PC-9 (cell line): ENCODE measurements at regions not wholly inside any gene's neighbourhood (a gene's known extent, or its start where the extent isn't known, plus 50 kb on each side); places are given as distances from the start of the nearest gene placed in this dataset.

Experiments
- EZH2 ChIP-seq: fragments of 200-600 bp; sonication (generic); IDR thresholded peaks from 2 replicates; pipeline ENCODE4 v1.8.0; 2017; ENCODE audit warnings: antibody characterized with exemption, low read depth
- TF ChIP-seq, protein P1 (sequence below): fragments of 200-600 bp; sonication (generic); conservative IDR thresholded peaks from 2 replicates; pipeline ENCODE4 v1.6.1; 2017; ENCODE audit warnings: mixed run types, antibody characterized with exemption, mild to moderate bottlenecking, moderate library complexity

- TF ChIP-seq, protein P1, sequence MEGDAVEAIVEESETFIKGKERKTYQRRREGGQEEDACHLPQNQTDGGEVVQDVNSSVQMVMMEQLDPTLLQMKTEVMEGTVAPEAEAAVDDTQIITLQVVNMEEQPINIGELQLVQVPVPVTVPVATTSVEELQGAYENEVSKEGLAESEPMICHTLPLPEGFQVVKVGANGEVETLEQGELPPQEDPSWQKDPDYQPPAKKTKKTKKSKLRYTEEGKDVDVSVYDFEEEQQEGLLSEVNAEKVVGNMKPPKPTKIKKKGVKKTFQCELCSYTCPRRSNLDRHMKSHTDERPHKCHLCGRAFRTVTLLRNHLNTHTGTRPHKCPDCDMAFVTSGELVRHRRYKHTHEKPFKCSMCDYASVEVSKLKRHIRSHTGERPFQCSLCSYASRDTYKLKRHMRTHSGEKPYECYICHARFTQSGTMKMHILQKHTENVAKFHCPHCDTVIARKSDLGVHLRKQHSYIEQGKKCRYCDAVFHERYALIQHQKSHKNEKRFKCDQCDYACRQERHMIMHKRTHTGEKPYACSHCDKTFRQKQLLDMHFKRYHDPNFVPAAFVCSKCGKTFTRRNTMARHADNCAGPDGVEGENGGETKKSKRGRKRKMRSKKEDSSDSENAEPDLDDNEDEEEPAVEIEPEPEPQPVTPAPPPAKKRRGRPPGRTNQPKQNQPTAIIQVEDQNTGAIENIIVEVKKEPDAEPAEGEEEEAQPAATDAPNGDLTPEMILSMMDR, result no peak
- TF ChIP-seq EZH2, result no peak
These were observed 489.6 kb upstream of the ZNF608 start for GRCh38 chr5:125236007-125236406.
